ENCODE measurements at regions not wholly inside any gene's neighbourhood (a gene's known extent, or its start where the extent isn't known, plus 50 kb on each side); places are given as distances from the start of the nearest gene placed in this dataset.

DNA sequence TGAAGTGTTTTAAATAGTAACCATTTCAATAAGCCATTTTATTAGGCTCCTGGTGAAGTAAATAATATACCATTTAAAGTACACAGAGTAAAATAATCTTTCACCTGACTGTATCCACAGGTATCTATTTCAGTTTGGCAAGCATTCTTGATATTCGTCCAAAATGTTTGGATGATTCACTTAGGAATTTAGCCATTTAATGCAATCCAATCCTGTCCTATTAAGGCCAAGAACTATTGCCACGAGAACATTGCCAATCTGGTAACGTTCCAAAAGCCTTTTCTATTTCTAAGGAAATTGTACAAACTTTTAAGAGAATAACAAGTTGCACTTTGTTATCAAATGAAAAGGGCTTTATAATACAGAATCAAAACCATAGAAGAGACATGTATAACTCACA is 209.8 kb upstream of the THRB start:
- intact Hi-C loops (cut with micrococcal nuclease; ENCODE audit: unreplicated experiment) = no loop called here
- POLR2A ChIA-PET = no interaction called here
- Histone ChIP-seq H3K4me1 (no peaks in the 10 kb centered on the region), H3K4me3 (ENCODE audit: low read depth, low read length) (no peak overlapping the region), H3K9me3 (no peaks in the 10 kb centered on the region), H3K36me3 (ENCODE audit: control insufficient read depth, insufficient read depth, low read length) (no peaks in the 10 kb centered on the region), H3K27me3 (replicated peaks; ENCODE audit: control insufficient read depth, insufficient read depth, low read length) (no peaks in the 10 kb centered on the region)
- Mint-ChIP-seq H3K27me3 (ENCODE audit: insufficient read depth, unreplicated experiment) (peaks cover 2% of the 10 kb centered on the region), H3K4me1 (ENCODE audit: low read depth, unreplicated experiment) (no peaks in the 10 kb centered on the region), H3K36me3 (ENCODE audit: insufficient read depth, unreplicated experiment) (no peaks in the 10 kb centered on the region), H3K9me3 (ENCODE audit: unreplicated experiment) (no peaks in the 10 kb centered on the region), H3K27ac (ENCODE audit: unreplicated experiment) (no peak overlapping the region), H3K4me3 (ENCODE audit: unreplicated experiment) (no peak overlapping the region)
- no TSS peak for BruUV-seq (replicated peaks)
- TF ChIP-seq, protein P1, sequence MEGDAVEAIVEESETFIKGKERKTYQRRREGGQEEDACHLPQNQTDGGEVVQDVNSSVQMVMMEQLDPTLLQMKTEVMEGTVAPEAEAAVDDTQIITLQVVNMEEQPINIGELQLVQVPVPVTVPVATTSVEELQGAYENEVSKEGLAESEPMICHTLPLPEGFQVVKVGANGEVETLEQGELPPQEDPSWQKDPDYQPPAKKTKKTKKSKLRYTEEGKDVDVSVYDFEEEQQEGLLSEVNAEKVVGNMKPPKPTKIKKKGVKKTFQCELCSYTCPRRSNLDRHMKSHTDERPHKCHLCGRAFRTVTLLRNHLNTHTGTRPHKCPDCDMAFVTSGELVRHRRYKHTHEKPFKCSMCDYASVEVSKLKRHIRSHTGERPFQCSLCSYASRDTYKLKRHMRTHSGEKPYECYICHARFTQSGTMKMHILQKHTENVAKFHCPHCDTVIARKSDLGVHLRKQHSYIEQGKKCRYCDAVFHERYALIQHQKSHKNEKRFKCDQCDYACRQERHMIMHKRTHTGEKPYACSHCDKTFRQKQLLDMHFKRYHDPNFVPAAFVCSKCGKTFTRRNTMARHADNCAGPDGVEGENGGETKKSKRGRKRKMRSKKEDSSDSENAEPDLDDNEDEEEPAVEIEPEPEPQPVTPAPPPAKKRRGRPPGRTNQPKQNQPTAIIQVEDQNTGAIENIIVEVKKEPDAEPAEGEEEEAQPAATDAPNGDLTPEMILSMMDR (IDR thresholded peaks at IDR 0.05; ENCODE audit: insufficient read depth in 1 of 2, low read depth in 1 of 2, low read length in 1 of 2, severe bottlenecking in 1 of 2, unreplicated experiment in 1 of 2) = no peak
- no peak for DNase-seq
- CTCF ChIA-PET = no interaction called here

DNA sequence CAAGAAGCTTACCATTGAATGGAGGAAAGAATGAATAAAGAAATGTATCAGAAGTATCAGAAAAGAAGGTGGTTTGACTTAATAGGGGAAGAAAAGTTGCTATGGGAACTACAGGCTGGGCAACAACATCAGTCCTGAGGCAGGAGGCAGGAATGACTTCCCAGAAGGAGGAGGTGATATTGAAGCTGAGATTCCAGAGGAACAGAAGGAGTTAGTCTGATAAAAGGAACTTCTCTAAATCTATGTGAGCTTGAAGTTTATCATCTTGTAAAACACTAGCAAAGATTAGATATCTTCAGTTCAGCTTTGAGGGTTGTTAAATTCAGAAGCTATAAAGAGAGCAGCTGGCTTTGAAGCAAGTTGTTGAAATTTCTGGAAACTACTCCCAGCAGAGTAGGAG is 213.3 kb upstream of the THRB start:
- H3K9me3 Mint-ChIP-seq (ENCODE audit: unreplicated experiment) = no peaks in the 10 kb centered on the region
- H3K27ac Mint-ChIP-seq (ENCODE audit: unreplicated experiment) = no peak overlapping the region
- H3K9me3 ChIP-seq = no peaks in the 10 kb centered on the region
- intact Hi-C loops (cut with micrococcal nuclease; ENCODE audit: unreplicated experiment) = no loop called here
- H3K27me3 ChIP-seq (replicated peaks; ENCODE audit: control insufficient read depth, insufficient read depth, low read length) = no peaks in the 10 kb centered on the region
- H3K36me3 Mint-ChIP-seq (ENCODE audit: insufficient read depth, unreplicated experiment) = no peaks in the 10 kb centered on the region
- no peak overlapping the region for H3K4me3 Mint-ChIP-seq (ENCODE audit: unreplicated experiment)
- no peaks in the 10 kb centered on the region for H3K36me3 ChIP-seq (ENCODE audit: control insufficient read depth, insufficient read depth, low read length)
- no TSS peak for BruUV-seq (replicated peaks)
- POLR2A ChIA-PET = no interaction called here
- DNase-seq = no peak
- CTCF ChIA-PET = no interaction called here
- no peaks in the 10 kb centered on the region for H3K4me1 ChIP-seq
- no peaks in the 10 kb centered on the region for H3K27me3 Mint-ChIP-seq (ENCODE audit: insufficient read depth, unreplicated experiment)
- H3K4me3 ChIP-seq (ENCODE audit: low read depth, low read length) = no peak overlapping the region
- TF ChIP-seq, protein P1 (IDR thresholded peaks at IDR 0.05; ENCODE audit: insufficient read depth in 1 of 2, low read depth in 1 of 2, low read length in 1 of 2, severe bottlenecking in 1 of 2, unreplicated experiment in 1 of 2) = no peak
- no peaks in the 10 kb centered on the region for H3K4me1 Mint-ChIP-seq (ENCODE audit: low read depth, unreplicated experiment)

DNA sequence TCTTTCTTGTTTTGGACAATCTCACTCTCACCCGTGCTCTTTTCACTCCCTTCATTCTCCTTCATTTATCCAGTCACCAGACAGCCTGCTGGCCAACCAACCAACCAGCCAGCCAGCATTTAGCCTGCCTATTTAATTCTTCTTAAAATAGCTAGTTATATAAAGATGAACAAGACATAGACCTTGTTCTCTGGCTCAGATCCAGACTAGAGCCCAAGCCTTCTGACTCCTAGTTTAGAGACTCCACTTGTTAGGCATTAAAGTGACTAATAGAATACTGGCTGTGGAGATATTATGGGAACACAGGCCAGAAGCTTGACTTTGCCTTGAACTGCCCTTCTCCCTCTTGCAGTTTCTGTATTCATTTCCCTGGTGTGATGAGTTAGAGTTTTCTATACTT is 215.3 kb upstream of the THRB start:
- Histone ChIP-seq H3K9me3 (no peaks in the 10 kb centered on the region), H3K4me1 (no peaks in the 10 kb centered on the region), H3K36me3 (ENCODE audit: control insufficient read depth, insufficient read depth, low read length) (no peaks in the 10 kb centered on the region), H3K4me3 (ENCODE audit: low read depth, low read length) (no peak overlapping the region), H3K27me3 (replicated peaks; ENCODE audit: control insufficient read depth, insufficient read depth, low read length) (no peaks in the 10 kb centered on the region)
- POLR2A ChIA-PET = no interaction called here
- H3K27me3 Mint-ChIP-seq (ENCODE audit: insufficient read depth, unreplicated experiment) = no peaks in the 10 kb centered on the region
- no peaks in the 10 kb centered on the region for H3K36me3 Mint-ChIP-seq (ENCODE audit: insufficient read depth, unreplicated experiment)
- no peak overlapping the region for H3K27ac Mint-ChIP-seq (ENCODE audit: unreplicated experiment)
- DNase-seq = no peak
- TF ChIP-seq, protein P1 (IDR thresholded peaks at IDR 0.05; ENCODE audit: insufficient read depth in 1 of 2, low read depth in 1 of 2, low read length in 1 of 2, severe bottlenecking in 1 of 2, unreplicated experiment in 1 of 2) = no peak
- H3K9me3 Mint-ChIP-seq (ENCODE audit: unreplicated experiment) = no peaks in the 10 kb centered on the region
- intact Hi-C loops (cut with micrococcal nuclease; ENCODE audit: unreplicated experiment) = no loop called here
- no TSS peak for BruUV-seq (replicated peaks)
- CTCF ChIA-PET = no interaction called here
- no peaks in the 10 kb centered on the region for H3K4me1 Mint-ChIP-seq (ENCODE audit: low read depth, unreplicated experiment)
- no peak overlapping the region for H3K4me3 Mint-ChIP-seq (ENCODE audit: unreplicated experiment)

All from Caco-2 (cell line).